Stomach (tissue), 8 donors: ENCODE measurements at regions not wholly inside any gene's neighbourhood (a gene's known extent, or its start where the extent isn't known, plus 50 kb on each side); places are given as distances from the start of the nearest gene placed in this dataset.

Experiments
- DNase-seq, 2 donors: peaks; one replicate each; pipeline versions ENCODE4 v3.0.0 to v3.0.0-alpha.2; 2013 to 2019
- H3K27ac ChIP-seq, 5 donors: fragments of 200-600 bp in 4 of 5; sonication (generic) in 4 of 5; one replicate each; pipeline ENCODE4 v1.5.1; 2013 to 2019; ENCODE audit warnings: mild to moderate bottlenecking in 1 of 5, moderate library complexity in 1 of 5
- H3K27me3 ChIP-seq, 3 donors: fragments of 200-600 bp; sonication (generic); one replicate each; pipeline ENCODE4 v1.5.1; 2017 to 2019; ENCODE audit warnings: mixed run types in 1 of 3
- H3K36me3 ChIP-seq, 4 donors: fragments of 200-600 bp; sonication (generic); 1 replicate in 3 of 4; 2 replicates in 1 of 4; pipeline ENCODE4 v1.5.1; 2016 to 2019
- H3K4me1 ChIP-seq, 4 donors: fragments of 200-600 bp; sonication (generic); one replicate each; pipeline ENCODE4 v1.5.1; 2016 to 2019
- H3K4me3 ChIP-seq, 4 donors: fragments of 200-600 bp; sonication (generic) in 3 of 4; one replicate each; pipeline ENCODE4 v1.5.1; 2016 to 2019; ENCODE audit warnings: mild to moderate bottlenecking in 1 of 4
- H3K9me3 ChIP-seq, 4 donors: fragments of 200-600 bp; sonication (generic); one replicate each; pipeline ENCODE4 v1.5.1; 2016 to 2019
- CTCF ChIP-seq, 7 experiments: fragments of 450-650 bp in 4 of 7; fragments of 200-600 bp in 3 of 7; sonication (generic) in 3 of 7; IDR thresholded peaks; one replicate each; pipeline ENCODE4 v1.5.1; 2016 to 2019; ENCODE audit warnings: antibody characterized with exemption in 7 of 7, control low read depth in 2 of 7, mild to moderate bottlenecking in 1 of 7
- EP300 ChIP-seq: sonication (generic); formaldehyde crosslinking; IDR thresholded peaks from one replicate; pipeline ENCODE4 v1.6.1; 2017; ENCODE audit warnings: antibody characterized with exemption
- POLR2A ChIP-seq, 4 donors: fragments of 450-650 bp; IDR thresholded peaks; one replicate each; pipeline ENCODE4 v1.6.1; 2016; ENCODE audit warnings: antibody characterized with exemption in 4 of 4, control low read depth in 2 of 4, mild to moderate bottlenecking in 1 of 4, moderate library complexity in 1 of 4
- POLR2AphosphoS5 ChIP-seq, 3 donors: sonication (generic); formaldehyde crosslinking; IDR thresholded peaks; one replicate each; pipeline ENCODE4 v1.6.1; 2016; ENCODE audit warnings: antibody characterized with exemption in 3 of 3
- WGBS, 5 donors: extraction: QIAGEN DNeasy Blood & Tissue Kit in 3 of 5; methylation state at CpG; one replicate each; pipeline versions ENCODE4 v1.1.5 to v1.1.7; 2013 to 2018; 5-methylcytosine and 5-hydroxymethylcytosine counted together
- intact Hi-C: fragments of 100-400 bp; cut with DNase I; formaldehyde crosslinking; loops from one replicate; pipeline ENCODE4 v1.15.1; 2023; ENCODE audit warnings: low total_unique reads
- donor health status: healthy with polysubstance abuse.
- donor health status: Bipolar disorder and iron deficiency.
- donor health status: healthy.

GRCh38 chr6:167583412-167583811, 243.3 kb upstream of the AFDN start:
- WGBS, 5 donors = 90 to 99% (median 91%) methylated on average over 2 of the region's 2 CpGs
- Histone ChIP-seq H3K27me3 (no peaks in the 10 kb centered on the region), H3K36me3 (no peaks in the 10 kb centered on the region), H3K9me3 (peaks cover 0 to 17% (median 9%) of the 10 kb centered on the region in 4 donors), H3K27ac (no peak overlapping the region), H3K4me1 (no peaks in the 10 kb centered on the region), H3K4me3 (no peak overlapping the region)
- no peak for DNase-seq
- no peak for TF ChIP-seq CTCF (IDR thresholded peaks at IDR 0.05)
- intact Hi-C loops = no loop called here

GRCh38 chr6:167588181-167588919, 238.4 kb upstream of the AFDN start:
- H3K36me3 ChIP-seq = no peaks in the 10 kb centered on the region

GRCh38 chr6:167588920-167589614, 237.6 kb upstream of the AFDN start:
- Histone ChIP-seq H3K9me3 (no peaks in the 10 kb centered on the region), H3K27ac (no peak overlapping the region), H3K4me3 (no peak overlapping the region), H3K4me1 (no peaks in the 10 kb centered on the region), H3K27me3 (no peaks in the 10 kb centered on the region), H3K36me3 (no peaks in the 10 kb centered on the region)
- no peak for TF ChIP-seq POLR2A (IDR thresholded peaks at IDR 0.05)
- TF ChIP-seq EP300 = no peak
- TF ChIP-seq CTCF (IDR thresholded peaks at IDR 0.05) = no peak
- TF ChIP-seq POLR2AphosphoS5 (IDR thresholded peaks at IDR 0.05) = no peak
- 91 to 94% (median 92%) methylated on average over 13 to 18 of the region's 18 CpGs for whole genome bisulfite sequencing, 5 donors
- intact Hi-C loops = no loop called here
- DNase-seq = no peak

More at GRCh38 chr6:167588181-167588919, 238.4 kb upstream of the AFDN start:
- 60 to 70% (median 69%) methylated on average over 15 to 20 of the region's 20 CpGs for WGBS, 5 donors
- H3K27me3 ChIP-seq = no peaks in the 10 kb centered on the region
- no peak overlapping the region for H3K27ac ChIP-seq
- no peak for DNase-seq
- H3K9me3 ChIP-seq = peaks cover 0 to 5% (median 5%) of the 10 kb centered on the region in 4 donors
- TF ChIP-seq POLR2AphosphoS5 (IDR thresholded peaks at IDR 0.05) (no peak), CTCF (IDR thresholded peaks at IDR 0.05) (no peak), EP300 (no peak), POLR2A (IDR thresholded peaks at IDR 0.05) (no peak)
- intact Hi-C loops = no loop called here
- no peak overlapping the region for H3K4me3 ChIP-seq
- H3K4me1 ChIP-seq = no peaks in the 10 kb centered on the region

GRCh38 chr6:167589615-167589940, 237.1 kb upstream of the AFDN start:
- WGBS, 5 donors = 46 to 57% (median 51%) methylated on average over 10 of the region's 10 CpGs
- Histone ChIP-seq H3K27me3 (no peaks in the 10 kb centered on the region), H3K4me3 (no peak overlapping the region), H3K9me3 (no peaks in the 10 kb centered on the region), H3K27ac (no peak overlapping the region), H3K4me1 (no peaks in the 10 kb centered on the region), H3K36me3 (no peaks in the 10 kb centered on the region)
- intact Hi-C loops = no loop called here
- TF ChIP-seq POLR2AphosphoS5 (IDR thresholded peaks at IDR 0.05) (no peak), EP300 (no peak), POLR2A (IDR thresholded peaks at IDR 0.05) (no peak), CTCF (IDR thresholded peaks at IDR 0.05) (no peak)
- DNase-seq = no peak
